OCI-LY3 (cell line): ENCODE measurements at regions not wholly inside any gene's neighbourhood (a gene's known extent, or its start where the extent isn't known, plus 50 kb on each side); places are given as distances from the start of the nearest gene placed in this dataset.

ENCODE experiments used
- CTCF ChIP-seq: fragments of 200-600, 300-600 bp; sonication (generic); IDR thresholded peaks from 2 replicates; pipeline ENCODE4 v1.5.1; 2014; ENCODE audit warnings: antibody characterized with exemption, low read length, low read depth
- EZH2phosphoT487 ChIP-seq: fragments of 200-600 bp; shearing (Covaris generic); IDR thresholded peaks from 2 replicates; pipeline ENCODE4 v1.6.1; 2018; ENCODE audit warnings: antibody characterized with exemption, mixed run types, low read depth

GRCh38 chr17:36743130-36743529, 141.7 kb downstream of the MRM1 start:
- no peak for TF ChIP-seq CTCF
- no peak for TF ChIP-seq EZH2phosphoT487
